ENCODE measurements at regions not wholly inside any gene's neighbourhood (a gene's known extent, or its start where the extent isn't known, plus 50 kb on each side); places are given as distances from the start of the nearest gene placed in this dataset.

DNA sequence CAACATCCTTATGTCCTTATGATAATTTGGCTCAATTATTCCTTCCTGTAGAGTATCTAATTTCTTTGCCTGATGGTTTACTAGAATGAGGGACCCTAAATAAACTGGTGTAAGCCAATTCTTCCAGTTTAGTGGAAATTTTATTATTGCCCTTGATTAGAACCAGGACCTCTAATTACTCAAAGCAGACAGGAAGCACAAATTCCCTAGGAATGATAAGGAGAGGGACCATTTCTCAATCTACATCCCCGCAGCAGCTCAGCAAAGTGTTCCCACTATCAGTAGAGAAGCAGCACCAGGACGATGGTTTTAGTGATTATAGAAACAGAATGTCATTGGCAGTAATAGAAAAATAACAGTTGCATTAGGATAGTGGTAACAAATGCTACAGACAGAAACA lies 97.1 kb downstream of the PLPPR4 start:
- DNase-seq (ENCODE audit: insufficient read length, low spot score) (no peak), FAIRE-seq (no peak)
- TF ChIP-seq, protein P1, sequence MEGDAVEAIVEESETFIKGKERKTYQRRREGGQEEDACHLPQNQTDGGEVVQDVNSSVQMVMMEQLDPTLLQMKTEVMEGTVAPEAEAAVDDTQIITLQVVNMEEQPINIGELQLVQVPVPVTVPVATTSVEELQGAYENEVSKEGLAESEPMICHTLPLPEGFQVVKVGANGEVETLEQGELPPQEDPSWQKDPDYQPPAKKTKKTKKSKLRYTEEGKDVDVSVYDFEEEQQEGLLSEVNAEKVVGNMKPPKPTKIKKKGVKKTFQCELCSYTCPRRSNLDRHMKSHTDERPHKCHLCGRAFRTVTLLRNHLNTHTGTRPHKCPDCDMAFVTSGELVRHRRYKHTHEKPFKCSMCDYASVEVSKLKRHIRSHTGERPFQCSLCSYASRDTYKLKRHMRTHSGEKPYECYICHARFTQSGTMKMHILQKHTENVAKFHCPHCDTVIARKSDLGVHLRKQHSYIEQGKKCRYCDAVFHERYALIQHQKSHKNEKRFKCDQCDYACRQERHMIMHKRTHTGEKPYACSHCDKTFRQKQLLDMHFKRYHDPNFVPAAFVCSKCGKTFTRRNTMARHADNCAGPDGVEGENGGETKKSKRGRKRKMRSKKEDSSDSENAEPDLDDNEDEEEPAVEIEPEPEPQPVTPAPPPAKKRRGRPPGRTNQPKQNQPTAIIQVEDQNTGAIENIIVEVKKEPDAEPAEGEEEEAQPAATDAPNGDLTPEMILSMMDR (IDR thresholded peaks at IDR 0.05; ENCODE audit: insufficient read depth, missing control alignments) = no peak

DNA sequence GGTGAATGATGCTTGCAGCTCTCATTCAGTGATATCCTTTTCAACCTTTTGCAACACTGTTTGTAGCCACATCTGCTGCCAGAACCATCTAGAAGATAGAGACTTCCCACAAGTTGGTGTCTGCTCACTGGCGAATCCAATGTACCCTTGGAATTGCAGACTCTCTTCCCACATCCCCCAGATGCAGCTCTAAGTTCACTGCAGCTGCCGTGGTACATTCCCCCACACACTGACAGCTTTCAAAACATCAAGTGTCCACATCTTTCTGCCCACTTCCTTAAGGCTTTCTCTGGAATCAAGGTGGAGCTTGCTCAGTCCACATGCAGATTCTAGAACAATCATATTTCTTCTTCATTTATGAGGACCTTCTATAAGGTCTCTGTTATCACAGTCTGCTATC lies 99.2 kb downstream of the PLPPR4 start:
- FAIRE-seq = no peak
- DNase-seq (ENCODE audit: insufficient read length, low spot score) = no peak
- TF ChIP-seq, protein P1 (IDR thresholded peaks at IDR 0.05; ENCODE audit: insufficient read depth, missing control alignments) = no peak

DNA sequence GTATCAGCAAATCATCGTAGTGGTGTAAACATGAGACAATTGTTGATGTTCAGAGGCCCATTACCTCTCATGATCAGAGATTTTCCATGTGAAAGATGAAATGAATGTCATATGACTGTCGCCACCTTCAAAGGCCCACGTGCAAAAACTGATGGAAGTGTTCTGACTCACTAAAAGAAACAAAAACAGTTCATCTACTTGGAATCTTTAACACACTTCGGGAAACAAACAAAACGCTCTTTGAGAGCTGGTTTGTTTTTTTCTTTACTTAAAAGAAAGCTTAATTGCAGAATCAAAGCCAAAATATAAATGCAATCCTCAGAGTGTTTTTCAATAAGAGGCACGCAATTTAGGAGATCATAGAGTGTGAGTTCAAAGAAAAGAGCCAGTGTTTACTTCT lies 100.8 kb downstream of the PLPPR4 start:
- DNase-seq (ENCODE audit: insufficient read length, low spot score) = no peak
- TF ChIP-seq, protein P1 (IDR thresholded peaks at IDR 0.05; ENCODE audit: insufficient read depth, missing control alignments) = no peak
- FAIRE-seq = no peak

DNA sequence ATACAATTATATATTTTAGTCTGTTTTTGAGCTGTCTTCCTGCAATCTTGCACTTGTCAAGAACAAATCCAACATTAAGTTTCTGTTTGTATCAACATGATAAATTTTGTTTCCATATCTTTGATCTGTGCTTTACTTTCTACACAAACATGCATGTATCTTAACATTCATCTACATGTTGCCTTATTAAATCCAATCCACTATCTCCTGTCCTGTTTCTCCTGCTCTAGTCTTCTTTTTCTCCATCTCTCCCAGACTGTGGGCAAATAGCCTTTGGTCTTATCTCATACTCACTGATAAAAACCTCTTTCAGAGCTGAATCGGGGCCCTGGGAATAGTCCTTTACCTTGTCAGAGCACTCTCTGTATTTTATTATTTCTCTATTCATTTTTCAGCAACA lies 101.3 kb downstream of the PLPPR4 start:
- FAIRE-seq (no peak), DNase-seq (ENCODE audit: insufficient read length, low spot score) (no peak)
- TF ChIP-seq, protein P1 (IDR thresholded peaks at IDR 0.05; ENCODE audit: insufficient read depth, missing control alignments) = no peak

DNA sequence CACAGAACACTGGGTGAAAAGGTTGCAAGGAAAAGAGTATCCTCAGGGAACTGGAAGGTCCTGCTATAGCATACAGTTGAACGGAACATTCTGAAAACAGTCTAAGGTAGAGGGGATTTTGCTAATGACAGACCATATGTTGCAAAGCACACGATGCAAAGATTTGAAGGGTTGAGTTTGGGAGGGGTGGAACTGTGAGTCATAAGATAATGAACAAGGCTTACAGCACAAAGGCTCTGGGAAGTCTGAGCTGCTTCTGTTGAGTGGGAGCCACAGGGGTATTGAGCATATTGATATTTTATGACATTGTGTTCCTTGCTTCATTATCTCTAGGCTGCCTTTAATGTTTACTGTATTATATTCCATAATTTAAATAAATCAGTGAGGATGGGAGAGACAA lies 104.9 kb downstream of the PLPPR4 start:
- TF ChIP-seq, protein P1 (IDR thresholded peaks at IDR 0.05; ENCODE audit: insufficient read depth, missing control alignments) = no peak
- DNase-seq (ENCODE audit: insufficient read length, low spot score) (no peak), FAIRE-seq (peak; percentile 87)

DNA sequence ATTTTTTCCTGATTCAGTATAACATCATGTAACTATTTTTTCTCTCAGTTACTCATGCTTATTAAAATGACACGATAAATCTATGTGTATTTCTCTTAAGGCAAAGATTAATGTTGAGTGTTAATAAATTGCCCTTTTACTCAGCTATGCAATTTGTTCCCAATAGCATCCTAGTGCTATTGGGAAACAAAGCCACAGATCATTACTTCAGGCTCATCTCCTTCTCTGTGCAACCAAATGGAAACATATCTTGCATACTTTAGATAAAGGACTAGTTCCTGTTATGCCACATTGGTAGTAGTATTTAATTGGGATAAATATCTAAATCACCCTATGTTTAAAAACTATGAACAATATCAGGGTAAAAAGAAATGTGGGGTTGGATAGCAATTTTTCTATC lies 106.2 kb downstream of the PLPPR4 start:
- FAIRE-seq = peak; percentile 53
- TF ChIP-seq, protein P1 (IDR thresholded peaks at IDR 0.05; ENCODE audit: insufficient read depth, missing control alignments) = no peak
- DNase-seq (ENCODE audit: insufficient read length, low spot score) = no peak

DNA sequence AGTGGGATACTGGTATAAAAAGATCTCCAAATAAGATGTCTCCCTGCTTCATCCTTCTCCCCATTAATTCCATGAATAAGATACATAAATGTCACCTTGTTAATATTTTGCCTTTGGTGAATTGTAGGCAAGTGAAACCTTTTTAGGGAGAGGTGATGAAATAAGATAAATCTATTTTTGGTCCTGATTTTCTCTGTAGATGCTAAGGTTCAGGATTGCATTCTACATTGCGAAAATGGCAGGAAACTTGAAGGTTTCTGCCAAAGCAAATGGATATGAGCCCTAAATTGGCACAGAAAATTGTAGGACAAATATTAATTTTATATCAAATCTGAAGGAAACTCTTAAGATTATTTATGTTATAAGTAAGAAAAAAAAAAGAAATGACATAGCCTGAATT lies 107.1 kb downstream of the PLPPR4 start:
- DNase-seq (ENCODE audit: insufficient read length, low spot score) (no peak), FAIRE-seq (peak; percentile 61)
- TF ChIP-seq, protein P1 (IDR thresholded peaks at IDR 0.05; ENCODE audit: insufficient read depth, missing control alignments) = no peak
